Fibroblast of skin of back (primary cell): ENCODE measurements at regions not wholly inside any gene's neighbourhood (a gene's known extent, or its start where the extent isn't known, plus 50 kb on each side); places are given as distances from the start of the nearest gene placed in this dataset.
A peak's percentile ranks its signal among the peaks of the same experiment; 100 is the strongest.

ENCODE experiments used
- DNase-seq: peaks from one replicate; pipeline ENCODE4 v3.0.0-alpha.2; 2013

GRCh38 chr4:20454515-20454914 is 202.8 kb downstream of the SLIT2 start:
- DNase-seq, result no peak

GRCh38 chr4:20456407-20456806 is 204.7 kb downstream of the SLIT2 start:
- DNase-seq, result peak; percentile 71

GRCh38 chr4:20462426-20463175 is 210.9 kb downstream of the SLIT2 start:
- no peak for DNase-seq

GRCh38 chr4:20463176-20463430 is 211.4 kb downstream of the SLIT2 start:
- DNase-seq, result no peak

- DNase-seq, result peak; percentile 65
Observed at GRCh38 chr4:20464381-20464780, 212.7 kb downstream of the SLIT2 start.

GRCh38 chr4:20474119-20474518 is 222.4 kb downstream of the SLIT2 start:
- DNase-seq, result peak; percentile 45

- DNase-seq, result no peak
Observed at GRCh38 chr4:20478412-20478811, 221.8 kb upstream of the PACRGL start.

- DNase-seq, result no peak
Observed at GRCh38 chr4:20480165-20480947, 219.9 kb upstream of the PACRGL start.

- no peak for DNase-seq
Observed at GRCh38 chr4:20483416-20483815, 216.8 kb upstream of the PACRGL start.

- no peak for DNase-seq
Observed at GRCh38 chr4:20486433-20486832, 213.8 kb upstream of the PACRGL start.

- DNase-seq, result peak; percentile 25
Observed at GRCh38 chr4:20487446-20487845, 212.8 kb upstream of the PACRGL start.

- peak; percentile 32 for DNase-seq
Observed at GRCh38 chr4:20487852-20488251, 212.4 kb upstream of the PACRGL start.

- DNase-seq, result no peak
Observed at GRCh38 chr4:20490734-20491133, 209.5 kb upstream of the PACRGL start.

GRCh38 chr4:20493761-20494353 is 206.4 kb upstream of the PACRGL start:
- DNase-seq, result peak; percentile 84

GRCh38 chr4:20496068-20496467 is 204.2 kb upstream of the PACRGL start:
- no peak for DNase-seq

- DNase-seq, result no peak
Observed at GRCh38 chr4:20504146-20504545, 196.1 kb upstream of the PACRGL start.

GRCh38 chr4:20505927-20506326 is 194.3 kb upstream of the PACRGL start:
- DNase-seq, result no peak

GRCh38 chr4:20506827-20507226 is 193.4 kb upstream of the PACRGL start:
- DNase-seq, result peak; percentile 91

GRCh38 chr4:20509315-20509714 is 190.9 kb upstream of the PACRGL start:
- no peak for DNase-seq

GRCh38 chr4:20512033-20512792 is 188.0 kb upstream of the PACRGL start:
- DNase-seq, result no peak

GRCh38 chr4:20512985-20513384 is 187.3 kb upstream of the PACRGL start:
- no peak for DNase-seq

- DNase-seq, result peak; percentile 78
Observed at GRCh38 chr4:20520901-20521300, 179.4 kb upstream of the PACRGL start.

GRCh38 chr4:20528508-20528907 is 171.8 kb upstream of the PACRGL start:
- DNase-seq, result peak; percentile 27
